H1 (cell line): ENCODE measurements at regions not wholly inside any gene's neighbourhood (a gene's known extent, or its start where the extent isn't known, plus 50 kb on each side); places are given as distances from the start of the nearest gene placed in this dataset.

Experiments used
- CTCF ChIA-PET: fragments of 300-600 bp; sonication (Branson Sonifier 250); formaldehyde crosslinking; loops from one replicate; lab custom pipeline; 2021; ENCODE audit not compliant: partially characterized antibody; lab: Charles Lee
- POLR2A ChIA-PET: fragments of 300-600 bp; sonication (Branson Sonifier 250); formaldehyde crosslinking; loops from one replicate; lab custom pipeline; 2021; ENCODE audit warnings: inconsistent platforms; ENCODE audit not compliant: partially characterized antibody; lab: Charles Lee
- DNase-seq, 2 experiments: peaks; one replicate each; pipeline versions ENCODE4 v3.0.0 to v3.0.0-alpha.2; 2010 to 2022; ENCODE audit warnings: low spot score in 2 of 2, low read depth in 1 of 2, mixed read lengths in 1 of 2
- FAIRE-seq: peaks from 2 replicates; lab custom pipeline; 2011; peaks lifted over from hg19 to GRCh38; lab: Jason Lieb, UNC
- H2AFZ ChIP-seq: 2 replicates; pipeline ENCODE4 v1.8.1; 2012; ENCODE audit warnings: low read length, inconsistent platforms
- H2AK5ac ChIP-seq: 2 replicates; pipeline ENCODE4 v1.6.1; 2013; ENCODE audit warnings: low read depth, low read length
- H2BK120ac ChIP-seq: replicated peaks from 2 replicates; pipeline ENCODE3; 2013; ENCODE audit warnings: low read depth, low read length, inconsistent platforms
- H2BK12ac ChIP-seq: 2 replicates; pipeline ENCODE4 v1.6.1; 2013; ENCODE audit warnings: low read depth, low read length
- H2BK15ac ChIP-seq: 2 replicates; pipeline ENCODE4 v1.6.1; 2013; ENCODE audit warnings: low read length
- H2BK20ac ChIP-seq: 2 replicates; pipeline ENCODE4 v1.6.1; 2013; ENCODE audit warnings: low read length
- H2BK5ac ChIP-seq: 2 replicates; pipeline ENCODE4 v1.6.1; 2013; ENCODE audit warnings: low read depth, low read length
- H3K14ac ChIP-seq: 2 replicates; pipeline ENCODE4 v1.6.1; 2013; ENCODE audit warnings: inconsistent platforms; ENCODE audit not compliant: insufficient read length
- H3K18ac ChIP-seq: 2 replicates; pipeline ENCODE4 v1.6.1; 2013; ENCODE audit warnings: low read length; ENCODE audit errors: extremely low read depth
- H3K23ac ChIP-seq: 2 replicates; pipeline ENCODE4 v1.6.1; 2013; ENCODE audit warnings: inconsistent platforms; ENCODE audit not compliant: insufficient read length
- H3K23me2 ChIP-seq: 2 replicates; pipeline ENCODE4 v1.6.1; 2013; ENCODE audit warnings: low read depth, low read length
- H3K27ac ChIP-seq: 2 replicates; pipeline ENCODE4 v1.6.1; 2011; ENCODE audit warnings: low read depth, low read length, inconsistent platforms
- H3K27me3 ChIP-seq, 4 experiments: replicated peaks in 1 of 4; 1 replicate in 1 of 4; 2 replicates in 3 of 4; pipeline versions ENCODE4 v1.6.1 to v1.8.1; 2011 to 2013; ENCODE audit warnings: low read length in 3 of 4, mild to moderate bottlenecking in 3 of 4, inconsistent platforms in 2 of 4, mixed read lengths in 2 of 4, moderate library complexity in 1 of 4; ENCODE audit not compliant: control insufficient read depth in 3 of 4, insufficient read depth in 3 of 4; ENCODE audit errors: extremely low read depth in 1 of 4
- H3K36me3 ChIP-seq, 4 experiments: 2 replicates each; pipeline versions ENCODE4 v1.6.1 to v1.8.1; 2011 to 2013; ENCODE audit warnings: mild to moderate bottlenecking in 4 of 4, low read length in 3 of 4, moderate library complexity in 2 of 4, control low read depth in 1 of 4, inconsistent platforms in 1 of 4; ENCODE audit not compliant: insufficient read depth in 4 of 4, control insufficient read depth in 2 of 4
- H3K4ac ChIP-seq: replicated peaks from 2 replicates; pipeline ENCODE3; 2013; ENCODE audit warnings: low read length, low read depth, mixed read lengths, inconsistent platforms; ENCODE audit not compliant: insufficient read length
- H3K4me1 ChIP-seq, 4 experiments: replicated peaks in 1 of 4; 1 replicate in 1 of 4; 2 replicates in 3 of 4; pipeline versions ENCODE4 v1.6.1 to v1.8.1; 2011 to 2013; ENCODE audit warnings: low read length in 3 of 4, inconsistent platforms in 2 of 4, mixed read lengths in 1 of 4; ENCODE audit not compliant: insufficient read depth in 4 of 4, control insufficient read depth in 3 of 4
- H3K4me2 ChIP-seq, 2 experiments: 2 replicates each; pipeline versions ENCODE4 v1.6.1 to v1.8.1; 2011 to 2013; ENCODE audit warnings: low read depth in 2 of 2, low read length in 2 of 2, control low read depth in 1 of 2, inconsistent platforms in 1 of 2, mild to moderate bottlenecking in 1 of 2; ENCODE audit not compliant: insufficient read depth in 1 of 2
- H3K4me3 ChIP-seq, 4 experiments: fragments of 200-600, 300-600 bp in 1 of 4; sonication (generic), shearing (Covaris generic), sonication (Bioruptor Twin) in 1 of 4; 2 replicates each; pipeline versions ENCODE4 v1.5.1 to v1.8.1; 2011 to 2016; ENCODE audit warnings: low read length in 4 of 4, low read depth in 3 of 4, control low read depth in 2 of 4, inconsistent platforms in 2 of 4, mild to moderate bottlenecking in 2 of 4, mixed read lengths in 1 of 4, moderate library complexity in 1 of 4; ENCODE audit not compliant: insufficient read depth in 2 of 4; ENCODE audit errors: extremely low read depth in 1 of 4
- H3K56ac ChIP-seq: replicated peaks from 2 replicates; pipeline ENCODE3; 2013; ENCODE audit warnings: low read depth, mild to moderate bottlenecking, mixed read lengths, low read length, inconsistent platforms; ENCODE audit not compliant: insufficient read length
- H3K79me1 ChIP-seq: 2 replicates; pipeline ENCODE4 v1.6.1; 2013; ENCODE audit warnings: low read depth, low read length, control low read depth
- H3K79me2 ChIP-seq, 2 experiments: 2 replicates each; pipeline versions ENCODE4 v1.6.1 to v1.8.1; 2012 to 2013; ENCODE audit warnings: low read length in 2 of 2, mild to moderate bottlenecking in 2 of 2, inconsistent platforms in 1 of 2; ENCODE audit not compliant: insufficient read depth in 2 of 2, control insufficient read depth in 1 of 2
- H3K9ac ChIP-seq, 4 experiments: replicated peaks in 1 of 4; 1 replicate in 1 of 4; 2 replicates in 3 of 4; pipeline versions ENCODE4 v1.6.1 to v1.8.1; 2011 to 2013; ENCODE audit warnings: low read depth in 3 of 4, low read length in 3 of 4, control low read depth in 2 of 4, mild to moderate bottlenecking in 2 of 4, moderate library complexity in 2 of 4, inconsistent platforms in 1 of 4; ENCODE audit errors: extremely low read depth in 1 of 4
- H3K9me3 ChIP-seq, 2 experiments: 2 replicates each; pipeline versions ENCODE4 v1.6.1 to v1.8.1; 2012 to 2013; ENCODE audit warnings: mild to moderate bottlenecking in 2 of 2, moderate library complexity in 2 of 2, control low read depth in 1 of 2, inconsistent platforms in 1 of 2, low read depth in 1 of 2, low read length in 1 of 2, mixed read lengths in 1 of 2; ENCODE audit not compliant: insufficient read depth in 2 of 2
- H4K20me1 ChIP-seq, 2 experiments: replicated peaks in 1 of 2; 2 replicates each; pipeline versions ENCODE3 to v1.8.1; 2011 to 2013; ENCODE audit warnings: inconsistent platforms in 2 of 2, low read length in 2 of 2, mild to moderate bottlenecking in 1 of 2; ENCODE audit not compliant: insufficient read depth in 2 of 2, control insufficient read depth in 1 of 2
- H4K5ac ChIP-seq: 2 replicates; pipeline ENCODE4 v1.6.1; 2013; ENCODE audit warnings: low read length, low read depth, mixed read lengths, inconsistent platforms; ENCODE audit not compliant: insufficient read length
- H4K8ac ChIP-seq: 2 replicates; pipeline ENCODE4 v1.8.0; 2013; ENCODE audit warnings: mild to moderate bottlenecking, moderate library complexity, low read length, inconsistent platforms; ENCODE audit not compliant: insufficient read depth; ENCODE audit errors: extremely low read depth
- H4K91ac ChIP-seq: replicated peaks from 2 replicates; pipeline ENCODE3; 2013; ENCODE audit warnings: low read length, mixed read lengths, inconsistent platforms; ENCODE audit not compliant: insufficient read length
- BACH1 ChIP-seq: IDR thresholded peaks from 2 replicates; pipeline ENCODE4 v1.6.1; 2012; ENCODE audit warnings: low read length, improper control_type of control experiment
- EP300 ChIP-seq, 2 experiments: IDR thresholded peaks; 1 replicate in 1 of 2; 2 replicates in 1 of 2; pipeline ENCODE4 v1.6.1; 2011 to 2012; ENCODE audit warnings: low read depth in 2 of 2, low read length in 2 of 2, mild to moderate bottlenecking in 2 of 2, borderline replicate concordance in 1 of 2, inconsistent platforms in 1 of 2, moderate library complexity in 1 of 2
- FOSL1 ChIP-seq: IDR thresholded peaks from 2 replicates; pipeline ENCODE4 v1.6.1; 2011; ENCODE audit warnings: mild to moderate bottlenecking, low read depth, low read length, moderate library complexity; ENCODE audit not compliant: insufficient read depth
- KDM5A ChIP-seq: fragments of 200-600 bp; IDR thresholded peaks from 2 replicates; pipeline ENCODE4 v1.7.1; 2012; ENCODE audit warnings: mild to moderate bottlenecking, low read length, inconsistent platforms, mixed read lengths
- NRF1 ChIP-seq: IDR thresholded peaks from 2 replicates; pipeline ENCODE4 v1.6.1; 2011; ENCODE audit warnings: mild to moderate bottlenecking, low read depth, low read length, improper control_type of control experiment
- PHF8 ChIP-seq: fragments of 200-600 bp; sonication (generic); conservative IDR thresholded peaks from 2 replicates; pipeline ENCODE4 v1.7.1; 2012; ENCODE audit warnings: low read depth, mild to moderate bottlenecking, inconsistent platforms, low read length, moderate library complexity
- POLR2A ChIP-seq, 2 experiments: IDR thresholded peaks; 1 replicate in 1 of 2; 2 replicates in 1 of 2; pipeline ENCODE4 v1.6.1; 2011; ENCODE audit warnings: low read depth in 2 of 2, low read length in 2 of 2, mild to moderate bottlenecking in 2 of 2; ENCODE audit errors: control extremely low read depth in 1 of 2
- WGBS, 2 experiments: shearing (Covaris generic) in 1 of 2; methylation state at CpG; one replicate each; pipeline versions ENCODE4 v1.1.6 to v1.1.7; 2013 to 2015; ENCODE audit warnings: low lambda C conversion rate in 2 of 2, mixed read lengths in 2 of 2, inconsistent platforms in 1 of 2, low coverage in 1 of 2, missing lambda C conversion rate in 1 of 2; ENCODE audit not compliant: insufficient replicate concordance in 2 of 2, insufficient coverage in 1 of 2, insufficient read length in 1 of 2; ENCODE audit errors: extremely low coverage in 1 of 2, missing lambda C conversion rate in 1 of 2; 5-methylcytosine and 5-hydroxymethylcytosine counted together
- TF ChIP-seq, protein P1 (sequence below): IDR thresholded peaks from 2 replicates; pipeline ENCODE4 v1.6.1; 2011; ENCODE audit warnings: low read depth, mild to moderate bottlenecking, low read length; ENCODE audit not compliant: insufficient read depth

DNA sequence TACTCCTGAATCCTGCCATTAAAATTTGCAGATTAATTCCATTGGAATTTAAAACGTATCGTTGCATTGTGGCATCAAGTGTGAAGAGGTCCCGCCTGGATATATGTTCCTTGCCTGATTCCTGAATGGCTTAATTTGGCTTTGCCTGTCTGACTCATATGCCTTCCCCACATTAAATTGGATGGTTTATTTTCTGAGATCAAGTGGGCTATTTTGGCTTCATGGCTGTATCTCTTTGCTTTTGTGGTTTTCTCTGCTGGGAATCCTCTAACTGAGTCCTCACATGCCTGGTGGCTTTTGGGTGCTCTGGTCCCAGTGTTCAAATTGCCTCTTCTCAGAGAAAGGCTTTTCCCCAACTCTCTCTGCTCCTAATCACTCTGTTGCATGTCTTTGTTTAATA is 127.9 kb upstream of the DYRK2 start:
- 86% methylated on average over 3 of the region's 3 CpGs; no CpG with 5 or more reads in 1 of the 2 experiments for WGBS, 2 experiments
- H3K4me2 ChIP-seq: peak overlapping the region; percentile 37 to 57; a peak in 1 of 4 replicates
- CTCF ChIA-PET: no interaction called here
- no peak for TF ChIP-seq NRF1
- TF ChIP-seq, protein P1, sequence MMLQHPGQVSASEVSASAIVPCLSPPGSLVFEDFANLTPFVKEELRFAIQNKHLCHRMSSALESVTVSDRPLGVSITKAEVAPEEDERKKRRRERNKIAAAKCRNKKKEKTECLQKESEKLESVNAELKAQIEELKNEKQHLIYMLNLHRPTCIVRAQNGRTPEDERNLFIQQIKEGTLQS: no peak
- no peak for TF ChIP-seq POLR2A (IDR thresholded peaks at IDR 0.05; ENCODE audit: control extremely low read depth in 1 of 2, low read depth in 2 of 2, low read length in 2 of 2)
- no peak for TF ChIP-seq EP300 (IDR thresholded peaks at IDR 0.05; ENCODE audit: borderline replicate concordance in 1 of 2, low read depth in 2 of 2, low read length in 2 of 2)
- no peak for TF ChIP-seq FOSL1
- no peak for TF ChIP-seq KDM5A
- TF ChIP-seq PHF8: no peak
- TF ChIP-seq BACH1: no peak

More for the DNA sequence above, 127.9 kb upstream of the DYRK2 start:
- Histone ChIP-seq H3K9ac (no peak overlapping the region), H3K4me3 (no peak overlapping the region; a peak in 1 of 8 replicates), H3K36me3 (no peaks in the 10 kb centered on the region), H3K23ac (no peak overlapping the region), H3K18ac (no peak overlapping the region; the same call in 1 of the 2 replicates), H3K9me3 (no peaks in the 10 kb centered on the region), H3K56ac (no peak overlapping the region), H3K4ac (no peak overlapping the region), H3K79me1 (no peaks in the 10 kb centered on the region), H3K79me2 (no peaks in the 10 kb centered on the region), H2AK5ac (no peak overlapping the region), H2BK120ac (peak overlapping the region; percentile 51), H4K5ac (no peak overlapping the region), H3K23me2 (no peaks in the 10 kb centered on the region), H3K4me1 (peaks cover 7 to 23% (median 14%) of the 10 kb centered on the region in 4 experiments; a peak in 6 of 7 replicates), H3K14ac (no peak overlapping the region), H2BK15ac (no peak overlapping the region), H2BK5ac (peak overlapping the region; percentile 18; the same call in 1 of the 2 replicates), H3K27ac (no peak overlapping the region), H4K20me1 (no peaks in the 10 kb centered on the region), H4K8ac (no peak overlapping the region), H2BK12ac (0 out of 2 replicates have a peak overlapping the region, but pooled peaks have one; percentile 53), H4K91ac (no peak overlapping the region), H2BK20ac (peak overlapping the region; percentile 56; the same call in 1 of the 2 replicates), H2AFZ (no peak overlapping the region), H3K27me3 (no peaks in the 10 kb centered on the region)
- DNase-seq: no peak
- POLR2A ChIA-PET: no interaction called here
- FAIRE-seq: no peak
